ENCODE measurements at regions not wholly inside any gene's neighbourhood (a gene's known extent, or its start where the extent isn't known, plus 50 kb on each side); places are given as distances from the start of the nearest gene placed in this dataset.

DNA sequence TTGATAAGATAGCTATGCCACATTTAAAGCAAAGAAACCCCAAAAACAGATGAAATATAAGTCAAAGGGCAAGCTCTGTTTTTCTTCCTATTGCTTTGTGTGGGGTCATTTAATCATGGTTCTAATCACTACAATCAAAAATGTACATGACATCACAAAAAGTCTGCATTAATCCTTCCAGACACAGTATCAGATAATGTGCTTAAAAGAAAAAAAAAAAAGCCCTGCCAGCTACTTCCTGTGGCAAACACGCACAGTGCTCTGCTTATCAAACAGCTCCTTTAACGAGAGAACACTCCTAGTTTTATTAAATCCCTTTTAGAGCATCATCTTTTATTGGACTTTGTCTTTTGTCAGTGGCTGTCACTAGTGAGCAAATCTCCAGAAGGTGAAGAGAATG is 1005.8 kb downstream of the GATA3 start:
- Mint-ChIP-seq H3K27ac (no peak overlapping the region), H3K4me1 (peaks cover 0 to 8% of the 10 kb centered on the region in 2 donors), H3K4me3 (no peak overlapping the region), H3K9me3 (peaks cover 0 to 3% of the 10 kb centered on the region in 2 donors), H3K36me3 (no peaks in the 10 kb centered on the region), H3K27me3 (ENCODE audit: low read depth in 2 of 2) (no peaks in the 10 kb centered on the region)
- DNase-seq (peak in 1 of 2 donors; percentile 33), ATAC-seq (peak in 1 of 3 donors; percentile 30)
- intact Hi-C loops (cut with micrococcal nuclease) = no loop called here
- no peak overlapping the region for H3K27ac ChIP-seq (ENCODE audit: low read length)
- peaks cover 4% of the 10 kb centered on the region for H3K9me3 ChIP-seq (ENCODE audit: control insufficient read depth, insufficient read depth, low read length)
- H3K27me3 ChIP-seq (ENCODE audit: control insufficient read depth, insufficient read depth, low read length) = no peaks in the 10 kb centered on the region
- TF ChIP-seq, protein P1, sequence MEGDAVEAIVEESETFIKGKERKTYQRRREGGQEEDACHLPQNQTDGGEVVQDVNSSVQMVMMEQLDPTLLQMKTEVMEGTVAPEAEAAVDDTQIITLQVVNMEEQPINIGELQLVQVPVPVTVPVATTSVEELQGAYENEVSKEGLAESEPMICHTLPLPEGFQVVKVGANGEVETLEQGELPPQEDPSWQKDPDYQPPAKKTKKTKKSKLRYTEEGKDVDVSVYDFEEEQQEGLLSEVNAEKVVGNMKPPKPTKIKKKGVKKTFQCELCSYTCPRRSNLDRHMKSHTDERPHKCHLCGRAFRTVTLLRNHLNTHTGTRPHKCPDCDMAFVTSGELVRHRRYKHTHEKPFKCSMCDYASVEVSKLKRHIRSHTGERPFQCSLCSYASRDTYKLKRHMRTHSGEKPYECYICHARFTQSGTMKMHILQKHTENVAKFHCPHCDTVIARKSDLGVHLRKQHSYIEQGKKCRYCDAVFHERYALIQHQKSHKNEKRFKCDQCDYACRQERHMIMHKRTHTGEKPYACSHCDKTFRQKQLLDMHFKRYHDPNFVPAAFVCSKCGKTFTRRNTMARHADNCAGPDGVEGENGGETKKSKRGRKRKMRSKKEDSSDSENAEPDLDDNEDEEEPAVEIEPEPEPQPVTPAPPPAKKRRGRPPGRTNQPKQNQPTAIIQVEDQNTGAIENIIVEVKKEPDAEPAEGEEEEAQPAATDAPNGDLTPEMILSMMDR (IDR thresholded peaks at IDR 0.05) = no peak
- no peak overlapping the region for H3K4me3 ChIP-seq (ENCODE audit: low read length)
- 0% methylated on average over 2 of the region's 2 CpGs for WGBS (ENCODE audit: insufficient coverage)
- no peaks in the 10 kb centered on the region for H3K4me1 ChIP-seq (ENCODE audit: control insufficient read depth, insufficient read depth, low read length)
- H3K36me3 ChIP-seq (ENCODE audit: control insufficient read depth, insufficient read depth, low read length) = no peaks in the 10 kb centered on the region

DNA sequence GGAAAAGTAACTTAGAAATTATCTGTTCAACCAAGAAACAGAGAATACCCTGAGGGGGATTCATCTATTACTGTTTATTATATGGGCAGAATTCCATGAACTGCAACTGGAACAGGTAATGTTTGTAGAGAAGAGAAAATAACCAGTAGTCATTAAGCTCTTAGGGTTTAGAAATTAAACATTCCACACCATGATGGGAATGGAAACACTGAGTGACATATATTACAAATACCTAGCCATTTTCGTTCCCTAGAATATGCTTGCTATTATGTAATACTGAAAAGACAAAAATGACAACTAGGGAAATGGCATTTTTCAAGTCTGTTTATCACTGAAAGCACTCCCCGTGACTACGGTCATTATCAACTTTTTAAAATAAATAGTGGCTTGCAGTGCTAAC is 1007.4 kb downstream of the GATA3 start:
- H3K36me3 Mint-ChIP-seq = no peaks in the 10 kb centered on the region
- 73% methylated on average over 3 of the region's 3 CpGs for WGBS (ENCODE audit: insufficient coverage)
- no peak overlapping the region for H3K27ac Mint-ChIP-seq
- no peaks in the 10 kb centered on the region for H3K36me3 ChIP-seq (ENCODE audit: control insufficient read depth, insufficient read depth, low read length)
- no peaks in the 10 kb centered on the region for H3K9me3 ChIP-seq (ENCODE audit: control insufficient read depth, insufficient read depth, low read length)
- H3K4me3 Mint-ChIP-seq = no peak overlapping the region
- no peaks in the 10 kb centered on the region for H3K4me1 ChIP-seq (ENCODE audit: control insufficient read depth, insufficient read depth, low read length)
- H3K27me3 Mint-ChIP-seq (ENCODE audit: low read depth in 2 of 2) = no peaks in the 10 kb centered on the region
- no peak for ATAC-seq
- DNase-seq = no peak
- H3K4me1 Mint-ChIP-seq = peaks cover 0 to 8% of the 10 kb centered on the region in 2 donors
- no peak overlapping the region for H3K27ac ChIP-seq (ENCODE audit: low read length)
- H3K4me3 ChIP-seq (ENCODE audit: low read length) = no peak overlapping the region
- TF ChIP-seq, protein P1 (IDR thresholded peaks at IDR 0.05) = no peak
- no peaks in the 10 kb centered on the region for H3K27me3 ChIP-seq (ENCODE audit: control insufficient read depth, insufficient read depth, low read length)
- no peaks in the 10 kb centered on the region for H3K9me3 Mint-ChIP-seq
- intact Hi-C loops (cut with micrococcal nuclease) = no loop called here

DNA sequence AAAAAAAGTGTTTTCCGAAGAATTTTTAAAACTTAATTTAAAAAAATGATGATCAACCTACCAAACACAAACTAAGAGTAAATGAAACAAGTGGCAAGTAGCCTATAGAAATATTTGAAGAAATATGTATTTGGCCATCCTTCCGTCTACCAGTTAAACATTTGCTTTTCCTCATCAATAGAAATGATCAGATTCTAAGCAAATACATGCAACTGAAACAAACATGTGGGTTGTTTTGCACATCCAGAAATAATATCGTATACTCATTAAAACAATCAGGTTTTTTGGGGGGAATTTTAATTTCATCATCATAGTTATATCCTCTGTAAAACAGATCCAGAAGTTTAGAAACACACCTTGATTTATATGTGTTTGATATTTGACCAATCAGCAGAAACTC is 1011.7 kb downstream of the GATA3 start:
- no peak overlapping the region for H3K27ac Mint-ChIP-seq
- H3K36me3 Mint-ChIP-seq = no peaks in the 10 kb centered on the region
- H3K9me3 Mint-ChIP-seq = no peaks in the 10 kb centered on the region
- no CpG with 5 or more reads among the region's 3 CpGs for WGBS (ENCODE audit: insufficient coverage)
- H3K9me3 ChIP-seq (ENCODE audit: control insufficient read depth, insufficient read depth, low read length) = no peaks in the 10 kb centered on the region
- H3K27me3 ChIP-seq (ENCODE audit: control insufficient read depth, insufficient read depth, low read length) = no peaks in the 10 kb centered on the region
- no peaks in the 10 kb centered on the region for H3K4me1 Mint-ChIP-seq
- H3K4me3 Mint-ChIP-seq = no peak overlapping the region
- H3K27me3 Mint-ChIP-seq (ENCODE audit: low read depth in 2 of 2) = no peaks in the 10 kb centered on the region
- H3K4me3 ChIP-seq (ENCODE audit: low read length) = no peak overlapping the region
- no peaks in the 10 kb centered on the region for H3K36me3 ChIP-seq (ENCODE audit: control insufficient read depth, insufficient read depth, low read length)
- TF ChIP-seq, protein P1 (IDR thresholded peaks at IDR 0.05) = no peak
- ATAC-seq = no peak
- H3K27ac ChIP-seq (ENCODE audit: low read length) = no peak overlapping the region
- no peaks in the 10 kb centered on the region for H3K4me1 ChIP-seq (ENCODE audit: control insufficient read depth, insufficient read depth, low read length)
- intact Hi-C loops (cut with micrococcal nuclease) = no loop called here
- DNase-seq = no peak

DNA sequence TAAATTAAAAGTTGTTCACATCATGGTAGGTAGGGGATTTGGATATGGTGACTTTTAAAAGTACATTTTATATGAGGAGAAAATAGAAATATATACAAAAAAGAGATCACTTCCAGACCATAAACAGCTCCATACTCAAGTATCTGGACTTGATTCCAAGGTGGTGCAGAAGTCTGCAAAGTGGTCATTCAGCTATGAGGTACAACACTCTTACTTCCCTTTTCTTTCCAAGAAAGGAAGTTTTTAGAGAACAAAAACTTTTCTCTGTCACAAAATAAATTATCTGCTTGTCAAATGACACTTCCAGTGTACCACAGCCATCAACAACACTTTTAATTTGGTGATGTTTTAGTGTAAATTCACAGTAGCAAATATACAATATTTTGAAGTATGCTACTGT is 1013.5 kb downstream of the GATA3 start:
- Histone ChIP-seq H3K4me1 (ENCODE audit: control insufficient read depth, insufficient read depth, low read length) (no peaks in the 10 kb centered on the region), H3K9me3 (ENCODE audit: control insufficient read depth, insufficient read depth, low read length) (no peaks in the 10 kb centered on the region), H3K4me3 (ENCODE audit: low read length) (no peak overlapping the region), H3K36me3 (ENCODE audit: control insufficient read depth, insufficient read depth, low read length) (no peaks in the 10 kb centered on the region), H3K27ac (ENCODE audit: low read length) (no peak overlapping the region), H3K27me3 (ENCODE audit: control insufficient read depth, insufficient read depth, low read length) (no peaks in the 10 kb centered on the region)
- Mint-ChIP-seq H3K27ac (no peak overlapping the region), H3K9me3 (no peaks in the 10 kb centered on the region), H3K27me3 (ENCODE audit: low read depth in 2 of 2) (no peaks in the 10 kb centered on the region), H3K4me1 (no peaks in the 10 kb centered on the region), H3K36me3 (no peaks in the 10 kb centered on the region), H3K4me3 (no peak overlapping the region)
- ATAC-seq = no peak
- intact Hi-C loops (cut with micrococcal nuclease) = no loop called here
- TF ChIP-seq, protein P1 (IDR thresholded peaks at IDR 0.05) = no peak
- no peak for DNase-seq
